ENCODE measurements at regions not wholly inside any gene's neighbourhood (a gene's known extent, or its start where the extent isn't known, plus 50 kb on each side); places are given as distances from the start of the nearest gene placed in this dataset.

DNA sequence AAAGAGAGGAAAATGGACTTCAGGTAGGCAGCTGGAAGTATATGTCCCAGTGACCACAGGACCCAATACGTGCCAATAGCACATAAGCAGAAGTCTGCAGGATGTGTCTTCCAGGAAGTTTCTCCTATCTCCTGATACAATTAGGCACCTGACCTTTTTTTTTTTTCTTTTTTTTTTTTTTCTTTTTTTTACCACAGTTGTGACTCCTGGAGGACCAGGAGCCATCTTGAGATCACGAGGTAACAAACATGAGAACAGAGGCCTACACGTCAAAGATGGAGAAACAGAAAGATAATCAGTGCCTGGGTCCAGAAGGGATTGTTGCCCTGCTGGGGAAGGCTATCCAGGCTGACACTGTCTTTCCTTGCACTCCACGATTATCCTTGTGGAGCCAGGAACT is 312.4 kb upstream of the NEBL start:
- no peak for DNase-seq (ENCODE audit: low read depth in 1 of 2, low spot score in 1 of 2)

GRCh38 chr10:21208666-21209316 is 311.7 kb upstream of the NEBL start:
- DNase-seq (ENCODE audit: low read depth in 1 of 2, low spot score in 1 of 2): no peak

- DNase-seq (ENCODE audit: low read depth in 1 of 2, low spot score in 1 of 2): no peak
Observed at GRCh38 chr10:21207852-21208646, 310.9 kb upstream of the NEBL start.

- DNase-seq (ENCODE audit: low read depth in 1 of 2, low spot score in 1 of 2): no peak
Observed at GRCh38 chr10:21205328-21205727, 308.2 kb upstream of the NEBL start.

DNA sequence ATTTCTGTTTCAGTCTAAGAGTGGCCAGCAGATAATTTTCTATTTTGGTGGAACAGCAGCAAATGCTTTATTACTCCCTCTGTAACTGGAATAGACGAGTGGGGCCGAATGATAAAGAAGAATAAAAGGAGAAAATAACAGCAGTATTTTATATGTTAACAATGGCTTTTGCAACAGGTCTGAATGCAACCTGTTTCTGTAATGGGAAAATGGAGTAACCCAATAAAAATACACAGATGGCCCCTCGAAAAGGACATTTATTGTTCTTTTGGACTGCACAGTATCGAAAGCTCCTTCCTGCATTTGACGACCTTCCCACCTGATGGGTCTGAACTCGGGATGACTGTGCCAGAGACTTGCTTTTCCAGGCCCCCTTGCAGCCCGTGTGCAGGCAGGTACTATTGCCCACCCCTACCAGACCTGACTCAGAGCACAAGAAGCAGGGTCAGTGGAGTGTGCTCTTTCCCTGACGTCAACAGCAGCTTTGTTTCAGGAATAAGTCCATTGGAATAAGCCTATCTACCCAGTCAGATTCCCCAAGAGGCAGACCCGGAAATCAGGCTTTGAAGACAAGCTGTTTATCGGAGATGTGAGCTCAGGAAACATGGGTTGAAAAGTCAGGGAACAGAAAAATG is 306.5 kb upstream of the NEBL start:
- DNase-seq (ENCODE audit: low read depth in 1 of 2, low spot score in 1 of 2): no peak

DNA sequence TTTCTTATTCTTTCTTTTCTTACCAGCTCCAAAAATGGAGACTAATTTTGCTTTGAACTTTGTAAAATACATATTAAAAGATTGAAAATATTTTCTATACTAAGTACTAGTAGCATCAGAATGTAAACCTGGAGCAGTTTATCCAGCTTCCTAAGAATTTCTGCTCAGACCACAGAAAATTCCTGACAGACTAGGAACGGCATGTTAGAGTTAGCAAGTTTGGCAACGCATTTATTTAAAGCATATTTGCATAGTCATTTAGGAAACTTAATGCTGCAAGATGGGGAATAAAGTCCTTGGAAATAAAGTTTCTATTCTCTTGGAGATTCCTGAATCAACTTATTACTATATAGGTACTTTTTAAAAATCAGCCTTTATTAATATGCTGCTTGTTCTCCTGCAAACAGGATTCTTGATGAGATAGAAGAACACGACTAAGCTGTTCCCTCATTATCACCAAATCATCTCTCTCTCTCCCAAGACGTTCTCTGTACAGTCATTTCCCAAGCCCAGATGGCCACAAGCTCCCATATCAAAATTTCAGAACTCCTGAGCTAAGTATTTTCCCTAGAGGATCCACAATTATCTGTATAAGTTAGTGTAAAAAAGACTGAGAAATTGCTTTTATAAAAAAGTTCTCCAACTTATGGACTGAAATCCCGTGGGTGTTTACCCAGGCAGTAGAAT is 305.8 kb upstream of the NEBL start:
- DNase-seq (ENCODE audit: low read depth in 1 of 2, low spot score in 1 of 2): no peak

DNA sequence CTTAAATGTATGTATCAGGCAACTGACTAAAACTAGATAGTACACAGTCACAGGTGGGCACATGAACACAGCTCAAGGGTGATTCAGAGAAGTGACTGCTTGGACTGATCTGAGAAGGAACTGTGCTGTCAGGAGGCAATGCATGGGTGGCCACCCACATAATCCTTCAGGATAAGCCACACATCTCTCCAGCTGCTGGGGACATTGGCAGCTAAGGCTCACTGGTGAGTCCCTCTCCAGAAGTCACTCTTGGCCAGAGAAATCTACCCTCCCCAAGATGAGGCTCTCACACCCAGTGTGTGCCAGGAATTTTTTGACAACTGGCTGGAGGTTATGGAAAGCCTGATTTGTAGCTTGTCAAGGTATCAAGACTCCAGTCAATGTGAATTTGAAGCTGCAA is 302.4 kb upstream of the NEBL start:
- DNase-seq (ENCODE audit: low read depth in 1 of 2, low spot score in 1 of 2): no peak

- DNase-seq (ENCODE audit: low read depth in 1 of 2, low spot score in 1 of 2): no peak
Observed at GRCh38 chr10:21197838-21198237, 300.7 kb upstream of the NEBL start.

DNA sequence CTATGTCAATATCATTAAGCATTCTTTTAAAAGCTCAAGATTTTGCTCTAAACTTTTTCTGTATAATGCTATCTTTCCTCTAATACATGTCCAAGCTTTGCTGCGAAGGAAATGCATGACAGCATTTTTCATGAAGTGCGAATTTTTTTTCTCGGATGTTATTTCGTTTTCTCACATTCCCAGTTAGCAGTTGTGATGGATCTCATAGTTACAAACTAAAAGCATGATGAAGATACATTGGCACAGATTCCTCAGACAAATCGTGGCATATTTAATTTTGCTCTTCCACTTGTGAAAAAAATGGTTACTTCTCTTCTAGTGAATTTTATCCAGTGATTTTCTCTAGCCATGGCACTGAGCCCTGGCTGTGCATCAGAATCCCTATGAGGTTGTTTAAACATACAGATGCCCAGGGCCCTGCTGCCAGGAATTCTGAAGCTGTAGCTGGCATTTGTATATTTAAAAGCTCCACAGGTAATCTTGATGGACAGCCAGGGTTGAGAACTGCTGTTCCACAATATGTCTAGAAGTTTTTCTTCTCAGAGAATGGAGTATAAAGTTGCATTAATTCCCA is 299.8 kb upstream of the NEBL start:
- no peak for DNase-seq (ENCODE audit: low read depth in 1 of 2, low spot score in 1 of 2)

- no peak for DNase-seq (ENCODE audit: low read depth in 1 of 2, low spot score in 1 of 2)
Observed at GRCh38 chr10:21195252-21195651, 298.1 kb upstream of the NEBL start.

GRCh38 chr10:21194510-21194993 is 297.4 kb upstream of the NEBL start:
- DNase-seq (ENCODE audit: low read depth in 1 of 2, low spot score in 1 of 2): no peak

- no peak for DNase-seq (ENCODE audit: low read depth in 1 of 2, low spot score in 1 of 2)
Observed at GRCh38 chr10:21193196-21193595, 296.1 kb upstream of the NEBL start.

DNA sequence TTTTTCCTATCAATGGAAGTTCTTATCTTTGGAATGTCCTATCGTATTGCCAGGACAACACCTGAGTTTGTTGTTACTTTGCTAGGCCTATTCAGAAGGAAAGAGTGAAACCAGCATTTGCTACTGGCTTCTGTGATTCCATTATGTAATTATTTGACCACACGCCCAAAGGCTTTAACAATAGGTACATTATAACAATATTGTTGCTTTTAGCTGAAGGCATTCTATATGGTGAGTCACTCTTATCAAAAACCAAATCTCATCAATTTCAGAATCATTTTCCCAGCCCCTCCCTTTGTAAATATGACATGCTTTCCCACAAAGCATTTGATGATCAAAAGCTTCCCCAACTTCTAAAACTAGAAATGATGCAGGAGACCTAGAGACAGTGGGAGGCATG is 294.4 kb upstream of the NEBL start:
- DNase-seq (ENCODE audit: low read depth in 1 of 2, low spot score in 1 of 2): no peak

DNA sequence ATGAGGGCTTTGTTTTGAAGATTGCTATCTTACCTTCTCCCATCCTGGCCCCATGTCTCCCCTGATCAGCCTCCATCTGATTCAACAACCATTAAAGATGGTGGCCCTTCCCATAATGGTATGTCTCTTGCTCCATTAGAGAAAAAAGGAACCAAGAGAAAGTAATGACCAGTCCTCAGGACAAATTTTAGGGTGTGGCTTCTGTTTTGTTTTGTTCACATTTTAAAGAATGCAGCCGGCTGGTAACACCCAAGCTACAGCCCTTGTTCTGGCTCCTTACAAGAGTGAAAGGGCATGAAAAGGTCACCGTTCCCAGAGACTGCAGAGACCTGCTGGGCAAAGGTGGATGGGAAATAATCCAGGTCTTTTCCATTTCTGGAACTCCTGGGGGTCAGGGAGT is 287.9 kb upstream of the NEBL start:
- no peak for DNase-seq (ENCODE audit: low read depth in 1 of 2, low spot score in 1 of 2)

DNA sequence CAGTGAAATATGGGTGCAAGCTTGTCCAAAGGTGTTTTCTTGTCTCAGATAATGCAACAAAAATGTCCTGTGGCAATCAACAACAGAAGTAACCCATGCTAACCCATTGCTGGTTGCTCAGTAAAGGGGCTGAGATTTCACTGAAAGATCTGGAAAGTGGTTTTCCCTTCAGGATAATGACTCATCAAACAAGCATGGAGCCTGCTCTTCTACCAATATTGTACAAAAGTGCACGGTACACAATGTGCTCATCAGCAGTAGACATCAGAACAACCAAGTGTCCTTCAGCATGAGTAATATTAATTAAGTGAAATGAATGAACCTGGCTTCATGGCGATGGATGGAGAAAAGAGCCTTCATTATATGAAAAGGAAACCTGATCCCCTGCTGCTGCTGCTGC is 287.1 kb upstream of the NEBL start:
- no peak for DNase-seq (ENCODE audit: low read depth in 1 of 2, low spot score in 1 of 2)

DNA sequence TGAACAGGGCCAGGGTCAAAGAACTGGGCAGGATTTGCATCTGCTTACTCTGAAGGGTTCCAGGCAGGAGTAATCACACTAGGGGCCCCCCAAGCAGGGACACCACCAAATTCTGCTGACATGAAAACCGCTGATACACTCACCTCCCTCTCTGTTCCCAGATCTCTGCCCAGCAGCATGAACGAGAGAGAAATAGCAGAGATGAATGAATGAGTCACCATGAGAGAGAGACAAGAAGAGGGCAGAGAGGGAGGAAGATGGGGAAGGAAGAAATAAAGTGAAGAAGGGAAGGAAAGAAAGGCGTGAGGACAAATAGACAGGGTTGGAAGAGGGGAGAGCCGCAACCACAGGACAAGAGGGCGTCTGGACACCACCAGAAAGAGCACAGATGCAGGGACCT is 285.9 kb upstream of the NEBL start:
- no peak for DNase-seq (ENCODE audit: low read depth in 1 of 2, low spot score in 1 of 2)

DNA sequence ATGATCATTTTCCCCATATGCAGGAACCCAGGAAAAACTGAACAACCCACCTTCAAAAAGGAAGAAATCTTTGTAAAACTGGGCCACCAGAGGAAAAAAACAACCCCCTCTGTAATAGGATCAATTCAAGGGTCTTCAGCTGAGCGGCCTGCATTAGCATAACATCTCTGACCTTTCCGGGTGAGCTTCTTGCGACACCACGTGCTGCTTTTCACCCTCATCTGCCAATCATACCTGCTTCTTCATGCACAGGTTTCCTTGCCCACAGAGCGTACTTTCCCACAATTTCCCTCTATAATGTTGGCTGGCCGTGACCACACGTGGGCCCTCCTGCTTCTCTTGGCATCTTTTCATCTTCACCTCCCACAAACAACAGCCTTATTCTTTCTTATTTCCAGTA is 284.3 kb upstream of the NEBL start:
- DNase-seq (ENCODE audit: low read depth in 1 of 2, low spot score in 1 of 2): no peak

DNA sequence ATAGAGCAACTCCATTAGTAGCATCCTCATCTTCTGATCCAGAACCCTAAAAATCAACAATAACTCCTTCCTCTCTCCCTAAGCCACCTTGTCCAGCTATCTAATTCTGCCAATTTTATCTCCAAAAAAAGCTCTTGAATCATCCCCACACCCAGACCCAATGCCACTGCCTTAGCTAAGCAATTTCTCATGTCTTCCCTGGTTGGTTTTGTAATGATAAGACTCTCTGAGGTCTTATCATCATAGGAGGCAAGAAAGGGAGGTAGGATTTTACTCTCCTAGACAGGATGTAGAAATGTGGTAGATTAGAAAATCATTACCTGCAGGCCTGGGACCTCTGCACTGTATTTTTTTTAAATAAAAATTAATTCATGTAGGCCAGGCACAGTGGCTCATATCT is 283.5 kb upstream of the NEBL start:
- DNase-seq (ENCODE audit: low read depth in 1 of 2, low spot score in 1 of 2): no peak

GRCh38 chr10:21176934-21177480 is 279.9 kb upstream of the NEBL start:
- no peak for DNase-seq (ENCODE audit: low read depth in 1 of 2, low spot score in 1 of 2)

DNA sequence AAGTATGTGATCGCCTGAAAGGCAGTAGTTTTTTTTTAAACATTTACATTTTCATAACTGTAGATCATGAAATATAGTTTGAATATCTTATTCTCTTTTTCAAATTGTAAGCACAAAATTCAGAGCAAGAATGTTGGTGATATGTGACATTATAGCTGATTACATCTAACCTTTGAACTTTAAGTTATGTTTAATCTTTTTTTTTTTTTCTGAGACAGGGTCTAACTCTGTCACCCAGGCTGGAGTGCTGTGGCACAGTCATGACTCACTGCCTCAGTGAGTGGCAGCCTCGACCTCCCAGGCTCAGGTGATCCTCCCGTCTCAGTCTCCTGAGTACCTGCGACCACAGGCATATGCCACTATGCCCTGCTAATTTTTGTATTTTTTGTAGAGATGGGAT is 278.7 kb upstream of the NEBL start:
- no peak for DNase-seq (ENCODE audit: low read depth in 1 of 2, low spot score in 1 of 2)
